ENCODE measurements at regions not wholly inside any gene's neighbourhood (a gene's known extent, or its start where the extent isn't known, plus 50 kb on each side); places are given as distances from the start of the nearest gene placed in this dataset.

DNA sequence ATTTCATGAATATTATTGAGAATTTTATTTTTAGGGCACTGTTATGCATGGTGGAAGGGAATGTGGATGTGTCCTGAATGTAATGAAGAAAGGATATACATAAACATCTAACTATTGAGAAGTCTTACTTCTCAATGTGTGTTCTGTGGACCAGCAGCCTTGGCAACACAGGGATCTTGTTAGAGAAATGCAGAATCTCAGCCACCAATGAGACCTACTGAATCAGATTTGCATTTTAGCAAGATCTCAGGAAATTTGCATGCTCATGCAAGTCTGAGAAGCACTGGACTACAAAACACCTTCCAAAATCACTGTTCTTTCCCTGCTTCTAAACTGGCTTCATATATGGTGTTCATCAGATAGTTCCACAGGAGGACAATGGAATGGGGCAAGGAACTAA is 139.7 kb upstream of the WDFY3 start:
- Histone ChIP-seq H2BK15ac (ENCODE audit: low read depth, low read length) (no peak overlapping the region), H4K8ac (replicated peaks; ENCODE audit: insufficient read length, low read depth, low read length) (no peak overlapping the region), H2BK12ac (ENCODE audit: insufficient read length, low read depth, low read length) (no peak overlapping the region), H3K14ac (ENCODE audit: insufficient read depth, low read length) (no peak overlapping the region), H3K23ac (ENCODE audit: insufficient read length, low read depth, low read length) (no peak overlapping the region), H3K9me3 (ENCODE audit: control insufficient read depth, low read depth, low read length) (no peaks in the 10 kb centered on the region), H2BK20ac (ENCODE audit: low read depth, low read length, poor library complexity, severe bottlenecking) (no peak overlapping the region), H3K4ac (ENCODE audit: low read depth, low read length) (no peak overlapping the region), H2BK120ac (ENCODE audit: low read depth, low read length, poor library complexity, severe bottlenecking) (no peak overlapping the region), H2AK5ac (ENCODE audit: insufficient read length, low read length) (no peak overlapping the region), H3K23me2 (ENCODE audit: insufficient read length, low read depth, low read length, poor library complexity, severe bottlenecking) (no peaks in the 10 kb centered on the region), H4K5ac (ENCODE audit: insufficient read length, low read depth, low read length) (no peak overlapping the region), H3K27me3 (ENCODE audit: insufficient read depth, low read length) (no peaks in the 10 kb centered on the region), H4K91ac (ENCODE audit: insufficient read length, low read depth, low read length) (no peak overlapping the region), H3T11ph (ENCODE audit: low read length) (no peak overlapping the region), H3K79me2 (ENCODE audit: insufficient read depth, low read length) (no peaks in the 10 kb centered on the region), H3K18ac (ENCODE audit: insufficient read length, low read depth, low read length) (no peak overlapping the region), H3K9ac (ENCODE audit: extremely low read depth, insufficient read length, low read length) (no peak overlapping the region), H4K20me1 (ENCODE audit: control insufficient read depth, insufficient read depth, insufficient read length) (no peaks in the 10 kb centered on the region), H3K56ac (ENCODE audit: insufficient read length, low read depth, low read length) (no peak overlapping the region), H2AFZ (ENCODE audit: low read length) (no peak overlapping the region), H2BK5ac (ENCODE audit: insufficient read length, low read length) (no peak overlapping the region), H3K79me1 (ENCODE audit: insufficient read depth, low read depth, low read length, poor library complexity, severe bottlenecking) (no peaks in the 10 kb centered on the region), H3K4me2 (ENCODE audit: insufficient read depth, insufficient read length, low read length) (no peak overlapping the region), H3K4me1 (ENCODE audit: insufficient read depth, low read length) (no peaks in the 10 kb centered on the region), H3K27ac (ENCODE audit: insufficient read length, low read depth, low read length) (no peak overlapping the region)
- DNase-seq, result no peak
- no peak overlapping the region; a peak in 1 of 7 replicates for H3K27ac Mint-ChIP-seq
- TF ChIP-seq, protein P1, sequence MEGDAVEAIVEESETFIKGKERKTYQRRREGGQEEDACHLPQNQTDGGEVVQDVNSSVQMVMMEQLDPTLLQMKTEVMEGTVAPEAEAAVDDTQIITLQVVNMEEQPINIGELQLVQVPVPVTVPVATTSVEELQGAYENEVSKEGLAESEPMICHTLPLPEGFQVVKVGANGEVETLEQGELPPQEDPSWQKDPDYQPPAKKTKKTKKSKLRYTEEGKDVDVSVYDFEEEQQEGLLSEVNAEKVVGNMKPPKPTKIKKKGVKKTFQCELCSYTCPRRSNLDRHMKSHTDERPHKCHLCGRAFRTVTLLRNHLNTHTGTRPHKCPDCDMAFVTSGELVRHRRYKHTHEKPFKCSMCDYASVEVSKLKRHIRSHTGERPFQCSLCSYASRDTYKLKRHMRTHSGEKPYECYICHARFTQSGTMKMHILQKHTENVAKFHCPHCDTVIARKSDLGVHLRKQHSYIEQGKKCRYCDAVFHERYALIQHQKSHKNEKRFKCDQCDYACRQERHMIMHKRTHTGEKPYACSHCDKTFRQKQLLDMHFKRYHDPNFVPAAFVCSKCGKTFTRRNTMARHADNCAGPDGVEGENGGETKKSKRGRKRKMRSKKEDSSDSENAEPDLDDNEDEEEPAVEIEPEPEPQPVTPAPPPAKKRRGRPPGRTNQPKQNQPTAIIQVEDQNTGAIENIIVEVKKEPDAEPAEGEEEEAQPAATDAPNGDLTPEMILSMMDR (conservative IDR thresholded peaks at IDR 0.05), result no peak
- no peaks in the 10 kb centered on the region for H3K36me3 Mint-ChIP-seq (ENCODE audit: insufficient read depth in 1 of 3, low read depth in 3 of 3)
- H3K4me3 Mint-ChIP-seq, result no peak overlapping the region
- H3K4me1 Mint-ChIP-seq, result peaks cover 0 to 6% of the 10 kb centered on the region in 2 experiments; a peak in 1 of 4 replicates
- no peaks in the 10 kb centered on the region for H3K27me3 Mint-ChIP-seq (ENCODE audit: low read depth)
- no peaks in the 10 kb centered on the region for H3K9me3 Mint-ChIP-seq

Data from H9 (cell line).